Right lobe of liver (tissue), 6 donors: ENCODE measurements at regions not wholly inside any gene's neighbourhood (a gene's known extent, or its start where the extent isn't known, plus 50 kb on each side); places are given as distances from the start of the nearest gene placed in this dataset.
A peak's percentile ranks its signal among the peaks of the same experiment; 100 is the strongest.

Experiments used
- ATAC-seq, 4 donors: fragments of 200-7000 bp; cut with Tn5 transposase; one replicate each; pipeline ENCODE4 v1.9.1; 2020; ENCODE audit warnings: mild to moderate bottlenecking in 4 of 4, moderate library complexity in 4 of 4
- DNase-seq, 3 donors: peaks; one replicate each; pipeline ENCODE4 v3.0.0-alpha.2; 2020
- H3K27ac ChIP-seq, 3 donors: fragments of 200-600 bp; one replicate each; pipeline ENCODE4 v1.8.0; 2022
- H3K27me3 ChIP-seq, 2 donors: fragments of 200-600 bp; one replicate each; pipeline ENCODE4 v1.8.0; 2022
- H3K36me3 ChIP-seq, 4 donors: fragments of 200-600 bp; sonication (generic) in 1 of 4; one replicate each; pipeline versions ENCODE4 v1.5.1 to v1.8.0; 2017 to 2022; ENCODE audit warnings: control low read depth in 1 of 4
- H3K4me1 ChIP-seq, 4 donors: fragments of 200-600 bp; sonication (generic) in 1 of 4; one replicate each; pipeline versions ENCODE4 v1.5.1 to v1.8.0; 2017 to 2022; ENCODE audit warnings: control low read depth in 1 of 4
- H3K4me3 ChIP-seq, 3 donors: fragments of 200-600 bp; one replicate each; pipeline ENCODE4 v1.8.0; 2022
- H3K9me3 ChIP-seq, 4 donors: fragments of 200-600 bp; sonication (generic) in 1 of 4; one replicate each; pipeline versions ENCODE4 v1.5.1 to v1.8.0; 2017 to 2022; ENCODE audit warnings: control low read depth in 1 of 4
- CTCF ChIP-seq, 4 donors: fragments of 200-600 bp in 3 of 4; fragments of 450-650 bp in 1 of 4; IDR thresholded peaks; one replicate each; pipeline versions ENCODE4 v1.5.1 to v1.8.0; 2016 to 2022; ENCODE audit warnings: antibody characterized with exemption in 4 of 4, mild to moderate bottlenecking in 2 of 4
- POLR2A ChIP-seq: fragments of 450-650 bp; IDR thresholded peaks from one replicate; pipeline ENCODE4 v1.6.1; 2017; ENCODE audit warnings: antibody characterized with exemption, mild to moderate bottlenecking
- WGBS: methylation state at CpG from one replicate; pipeline ENCODE4 v1.1.6; 2018; ENCODE audit warnings: low coverage, low lambda C conversion rate; ENCODE audit not compliant: insufficient coverage; ENCODE audit errors: missing lambda C conversion rate; 5-methylcytosine and 5-hydroxymethylcytosine counted together
- intact Hi-C, 2 donors: fragments of 100-400 bp; cut with DNase I; formaldehyde crosslinking; loops; one replicate each; pipeline versions ENCODE4 v1.11.2 to v1.14.1; 2022
- donor health status: DM: no; HTN: yes; CAD: no.
- donor health status: DM: no; HTN: no; CAD: no.
- donor health status: DM: no; HTN: no; CAD: no.
- donor health status: DM: no; HTN: yes; CAD: no.
- donor health status: DM: no; HTN: yes; CAD: no.

GRCh38 chr3:180321534-180321933, 280.4 kb upstream of the TTC14 start:
- H3K36me3 ChIP-seq, result no peaks in the 10 kb centered on the region
- DNase-seq (no peak), ATAC-seq (no peak)
- H3K4me3 ChIP-seq, result no peak overlapping the region
- H3K9me3 ChIP-seq, result no peaks in the 10 kb centered on the region
- no peak for TF ChIP-seq POLR2A
- no peak for TF ChIP-seq CTCF (IDR thresholded peaks at IDR 0.05)
- no peak overlapping the region for H3K27ac ChIP-seq
- no peaks in the 10 kb centered on the region for H3K4me1 ChIP-seq
- intact Hi-C loops, result no loop called here
- H3K27me3 ChIP-seq, result no peaks in the 10 kb centered on the region

- Histone ChIP-seq H3K4me1 (no peaks in the 10 kb centered on the region), H3K4me3 (no peak overlapping the region), H3K36me3 (no peaks in the 10 kb centered on the region), H3K27ac (no peak overlapping the region), H3K27me3 (no peaks in the 10 kb centered on the region), H3K9me3 (no peaks in the 10 kb centered on the region)
- WGBS, result 68% methylated on average over 5 of the region's 12 CpGs
- TF ChIP-seq POLR2A (no peak), CTCF (IDR thresholded peaks at IDR 0.05) (no peak)
- ATAC-seq, result no peak
- intact Hi-C loops, result no loop called here
- no peak for DNase-seq
Measured at GRCh38 chr3:180322829-180323228, 279.1 kb upstream of the TTC14 start.

- no peaks in the 10 kb centered on the region for H3K9me3 ChIP-seq
- TF ChIP-seq POLR2A, result no peak
- no peak for TF ChIP-seq CTCF (IDR thresholded peaks at IDR 0.05)
- ATAC-seq (no peak), DNase-seq (peak in 1 of 3 donors; percentile 36)
- WGBS, result 80% methylated on average over 6 of the region's 19 CpGs
- H3K36me3 ChIP-seq, result no peaks in the 10 kb centered on the region
- no peak overlapping the region for H3K4me3 ChIP-seq
- H3K27me3 ChIP-seq, result no peaks in the 10 kb centered on the region
- no peaks in the 10 kb centered on the region for H3K4me1 ChIP-seq
- H3K27ac ChIP-seq, result no peak overlapping the region
- intact Hi-C loops, result no loop called here
Measured at GRCh38 chr3:180324791-180325190, 277.2 kb upstream of the TTC14 start.

GRCh38 chr3:180325533-180325932, 276.4 kb upstream of the TTC14 start:
- ATAC-seq, result peak in 1 of 4 donors; percentile 31
- Histone ChIP-seq H3K27me3 (no peaks in the 10 kb centered on the region), H3K36me3 (no peaks in the 10 kb centered on the region), H3K27ac (no peak overlapping the region), H3K4me1 (no peaks in the 10 kb centered on the region), H3K4me3 (no peak overlapping the region), H3K9me3 (no peaks in the 10 kb centered on the region)
- TF ChIP-seq POLR2A (no peak), CTCF (IDR thresholded peaks at IDR 0.05) (no peak)
- DNase-seq, result no peak
- intact Hi-C loops, result no loop called here
- WGBS, result 86% methylated on average over 1 of the region's 7 CpGs

GRCh38 chr3:180325958-180326357, 276.0 kb upstream of the TTC14 start:
- no peak for ATAC-seq
- Histone ChIP-seq H3K9me3 (no peaks in the 10 kb centered on the region), H3K36me3 (no peaks in the 10 kb centered on the region), H3K27ac (no peak overlapping the region), H3K27me3 (no peaks in the 10 kb centered on the region), H3K4me3 (no peak overlapping the region), H3K4me1 (no peaks in the 10 kb centered on the region)
- DNase-seq, result no peak
- no peak for TF ChIP-seq CTCF (IDR thresholded peaks at IDR 0.05)
- TF ChIP-seq POLR2A, result no peak
- intact Hi-C loops, result no loop called here
- 56% methylated on average over 3 of the region's 3 CpGs for WGBS
